ENCODE measurements at regions not wholly inside any gene's neighbourhood (a gene's known extent, or its start where the extent isn't known, plus 50 kb on each side); places are given as distances from the start of the nearest gene placed in this dataset.

GRCh38 chr3:18724456-18724855 lies 299.3 kb upstream of the SATB1 start:
- Histone ChIP-seq H3K27me3 (no peaks in the 10 kb centered on the region), H3K4me1 (ENCODE audit: low read depth) (no peaks in the 10 kb centered on the region), H3K4me3 (no peak overlapping the region), H3K27ac (no peak overlapping the region), H3K36me3 (no peaks in the 10 kb centered on the region), H3K9me3 (ENCODE audit: low read depth) (no peaks in the 10 kb centered on the region)
- no peak for TF ChIP-seq CTCF (IDR thresholded peaks at IDR 0.05; ENCODE audit: low read depth, low read length)
- DNase-seq (ENCODE audit: low read depth in 1 of 2, low spot score in 1 of 2) = no peak

- DNase-seq (ENCODE audit: low read depth in 1 of 2, low spot score in 1 of 2) = no peak
- TF ChIP-seq CTCF (IDR thresholded peaks at IDR 0.05; ENCODE audit: low read depth, low read length) = no peak
- Histone ChIP-seq H3K36me3 (no peaks in the 10 kb centered on the region), H3K27ac (no peak overlapping the region), H3K27me3 (no peaks in the 10 kb centered on the region), H3K4me3 (no peak overlapping the region), H3K9me3 (ENCODE audit: low read depth) (no peaks in the 10 kb centered on the region), H3K4me1 (ENCODE audit: low read depth) (no peaks in the 10 kb centered on the region)
These were observed 298.2 kb upstream of the SATB1 start for GRCh38 chr3:18723206-18723810.

- no peak for TF ChIP-seq CTCF (IDR thresholded peaks at IDR 0.05; ENCODE audit: low read depth, low read length)
- Histone ChIP-seq H3K27ac (no peak overlapping the region), H3K27me3 (no peaks in the 10 kb centered on the region), H3K36me3 (no peaks in the 10 kb centered on the region), H3K9me3 (ENCODE audit: low read depth) (no peaks in the 10 kb centered on the region), H3K4me3 (no peak overlapping the region), H3K4me1 (ENCODE audit: low read depth) (no peaks in the 10 kb centered on the region)
- DNase-seq (ENCODE audit: low read depth in 1 of 2, low spot score in 1 of 2) = no peak
These were observed 295.4 kb upstream of the SATB1 start for GRCh38 chr3:18720543-18720942.

- H3K4me3 ChIP-seq = no peak overlapping the region
- no peak overlapping the region for H3K27ac ChIP-seq
- no peaks in the 10 kb centered on the region for H3K4me1 ChIP-seq (ENCODE audit: low read depth)
- H3K27me3 ChIP-seq = no peaks in the 10 kb centered on the region
- TF ChIP-seq CTCF (IDR thresholded peaks at IDR 0.05; ENCODE audit: low read depth, low read length) = no peak
- H3K36me3 ChIP-seq = no peaks in the 10 kb centered on the region
- DNase-seq (ENCODE audit: low read depth in 1 of 2, low spot score in 1 of 2) = no peak
- H3K9me3 ChIP-seq (ENCODE audit: low read depth) = no peaks in the 10 kb centered on the region
These were observed 292.5 kb upstream of the SATB1 start for GRCh38 chr3:18717598-18717997.

GRCh38 chr3:18716821-18717220 lies 291.7 kb upstream of the SATB1 start:
- Histone ChIP-seq H3K27ac (no peak overlapping the region), H3K4me3 (no peak overlapping the region), H3K36me3 (no peaks in the 10 kb centered on the region), H3K4me1 (ENCODE audit: low read depth) (no peaks in the 10 kb centered on the region), H3K27me3 (no peaks in the 10 kb centered on the region), H3K9me3 (ENCODE audit: low read depth) (no peaks in the 10 kb centered on the region)
- peak in 1 of 2 donors; percentile 16 for DNase-seq (ENCODE audit: low read depth in 1 of 2, low spot score in 1 of 2)
- TF ChIP-seq CTCF (IDR thresholded peaks at IDR 0.05; ENCODE audit: low read depth, low read length) = no peak

- H3K27ac ChIP-seq = no peak overlapping the region
- H3K9me3 ChIP-seq (ENCODE audit: low read depth) = no peaks in the 10 kb centered on the region
- H3K4me3 ChIP-seq = no peak overlapping the region
- no peak for TF ChIP-seq CTCF (IDR thresholded peaks at IDR 0.05; ENCODE audit: low read depth, low read length)
- H3K4me1 ChIP-seq (ENCODE audit: low read depth) = no peaks in the 10 kb centered on the region
- H3K36me3 ChIP-seq = no peaks in the 10 kb centered on the region
- DNase-seq (ENCODE audit: low read depth in 1 of 2, low spot score in 1 of 2) = no peak
- no peaks in the 10 kb centered on the region for H3K27me3 ChIP-seq
These were observed 291.0 kb upstream of the SATB1 start for GRCh38 chr3:18716101-18716500.

All from cardiac muscle cell (in vitro differentiated cells and primary cell).